HG02759 (cell line): ENCODE measurements at regions not wholly inside any gene's neighbourhood (a gene's known extent, or its start where the extent isn't known, plus 50 kb on each side); places are given as distances from the start of the nearest gene placed in this dataset.

Experiments
- ATAC-seq: cut with Tn5 transposase; IDR thresholded peaks from one replicate; pipeline ENCODE4 v1.9.1; 2021; ENCODE audit warnings: mild to moderate bottlenecking, moderate library complexity; ENCODE audit not compliant: unreplicated experiment

GRCh38 chr7:93016681-93017381 is 100.9 kb downstream of the SAMD9 start:
- no peak for ATAC-seq

GRCh38 chr7:93015779-93016481 is 101.8 kb downstream of the SAMD9 start:
- ATAC-seq = no peak

GRCh38 chr7:93015101-93015778 is 102.5 kb downstream of the SAMD9 start:
- no peak for ATAC-seq

GRCh38 chr7:93014410-93014809 is 103.4 kb downstream of the SAMD9 start:
- no peak for ATAC-seq

- no peak for ATAC-seq
These were observed 104.2 kb downstream of the SAMD9 start for GRCh38 chr7:93013446-93014061.

- no peak for ATAC-seq
These were observed 106.2 kb downstream of the SAMD9 start for GRCh38 chr7:93011351-93012294.

- no peak for ATAC-seq
These were observed 108.9 kb downstream of the SAMD9 start for GRCh38 chr7:93008833-93009232.

GRCh38 chr7:93006480-93007095 is 111.2 kb downstream of the SAMD9 start:
- ATAC-seq = no peak

- ATAC-seq = no peak
These were observed 112.9 kb downstream of the SAMD9 start for GRCh38 chr7:93004906-93005305.

GRCh38 chr7:92997719-92998118 is 120.1 kb downstream of the SAMD9 start:
- ATAC-seq = no peak

- ATAC-seq = no peak
These were observed 120.6 kb downstream of the SAMD9 start for GRCh38 chr7:92997152-92997551.

- ATAC-seq = no peak
These were observed 122.9 kb downstream of the SAMD9 start for GRCh38 chr7:92994901-92995300.

GRCh38 chr7:92992932-92993331 is 124.8 kb downstream of the SAMD9 start:
- no peak for ATAC-seq

- no peak for ATAC-seq
These were observed 125.3 kb downstream of the SAMD9 start for GRCh38 chr7:92992483-92992882.

GRCh38 chr7:92991190-92991589 is 126.6 kb downstream of the SAMD9 start:
- ATAC-seq = no peak

GRCh38 chr7:92988941-92989545 is 128.7 kb downstream of the SAMD9 start:
- no peak for ATAC-seq

- ATAC-seq = no peak
These were observed 129.7 kb downstream of the SAMD9 start for GRCh38 chr7:92988051-92988450.

GRCh38 chr7:92987538-92987937 is 130.2 kb downstream of the SAMD9 start:
- ATAC-seq = no peak

- no peak for ATAC-seq
These were observed 130.7 kb downstream of the SAMD9 start for GRCh38 chr7:92987095-92987494.

- ATAC-seq = no peak
These were observed 134.9 kb downstream of the SAMD9 start for GRCh38 chr7:92982928-92983327.
